Tibial nerve (tissue), 4 donors: ENCODE measurements at regions not wholly inside any gene's neighbourhood (a gene's known extent, or its start where the extent isn't known, plus 50 kb on each side); places are given as distances from the start of the nearest gene placed in this dataset.

ENCODE experiments used
- DNase-seq, 2 donors: peaks; one replicate each; pipeline ENCODE4 v3.0.0-alpha.2; 2019; ENCODE audit warnings: low spot score in 2 of 2
- H3K27ac ChIP-seq, 4 donors: fragments of 200-600 bp; sonication (generic) in 3 of 4; one replicate each; pipeline ENCODE4 v1.5.1; 2017 to 2019; ENCODE audit warnings: mild to moderate bottlenecking in 1 of 4
- H3K27me3 ChIP-seq, 2 donors: fragments of 200-600 bp; sonication (generic) in 1 of 2; one replicate each; pipeline versions ENCODE4 v1.5.1 to v1.6.0; 2017 to 2019
- H3K36me3 ChIP-seq, 3 donors: fragments of 200-600 bp; sonication (generic); one replicate each; pipeline ENCODE4 v1.5.1; 2018 to 2019
- H3K4me1 ChIP-seq, 4 donors: fragments of 200-600 bp; sonication (generic) in 3 of 4; one replicate each; pipeline ENCODE4 v1.5.1; 2017 to 2019
- H3K4me3 ChIP-seq, 4 donors: fragments of 200-600 bp; sonication (generic) in 3 of 4; one replicate each; pipeline ENCODE4 v1.5.1; 2017 to 2019; ENCODE audit warnings: mild to moderate bottlenecking in 1 of 4, moderate library complexity in 1 of 4
- H3K9me3 ChIP-seq, 4 donors: fragments of 200-600 bp; sonication (generic) in 3 of 4; one replicate each; pipeline ENCODE4 v1.5.1; 2017 to 2019
- EP300 ChIP-seq, 2 donors: sonication (generic); formaldehyde crosslinking; IDR thresholded peaks; one replicate each; pipeline ENCODE4 v1.6.1; 2017; ENCODE audit warnings: antibody characterized with exemption in 2 of 2, mild to moderate bottlenecking in 1 of 2
- POLR2A ChIP-seq, 2 donors: fragments of 450-650 bp; IDR thresholded peaks; one replicate each; pipeline ENCODE4 v1.6.1; 2017; ENCODE audit warnings: antibody characterized with exemption in 2 of 2, mild to moderate bottlenecking in 2 of 2, moderate library complexity in 2 of 2
- WGBS, 2 donors: methylation state at CpG; one replicate each; pipeline ENCODE4 v1.1.5; 2018; 5-methylcytosine and 5-hydroxymethylcytosine counted together
- TF ChIP-seq, protein P1 (sequence below), 5 experiments: fragments of 200-600 bp in 3 of 5; fragments of 450-650 bp in 2 of 5; sonication (generic) in 3 of 5; IDR thresholded peaks; one replicate each; pipeline ENCODE4 v1.5.1; 2016 to 2019; ENCODE audit warnings: antibody characterized with exemption in 5 of 5, mild to moderate bottlenecking in 3 of 5, moderate library complexity in 2 of 5

DNA sequence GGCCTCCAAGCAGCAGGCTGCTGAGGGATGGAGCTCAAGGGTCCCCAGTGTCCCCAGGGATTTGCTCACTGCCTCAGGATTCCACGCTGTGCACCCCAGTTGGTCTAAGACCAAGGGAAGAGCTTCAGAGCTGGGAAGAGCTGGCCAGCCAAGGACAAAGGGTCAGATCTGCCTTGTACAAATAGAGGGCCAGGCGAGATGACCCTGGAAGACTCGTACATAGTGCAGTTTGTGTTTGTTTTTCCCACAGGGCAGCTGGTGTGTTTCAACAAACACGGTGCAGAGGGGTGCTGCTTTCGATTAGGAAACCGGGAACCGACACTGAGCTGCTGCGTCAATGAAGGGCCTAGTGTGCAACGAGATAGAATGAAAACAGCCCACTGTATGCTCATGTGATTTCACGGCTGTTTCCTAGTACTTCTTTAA is 56.1 kb upstream of the TRPM1 start:
- H3K4me3 ChIP-seq, result no peak overlapping the region
- DNase-seq, result no peak
- TF ChIP-seq POLR2A (IDR thresholded peaks at IDR 0.05) (no peak), EP300 (IDR thresholded peaks at IDR 0.05) (no peak)
- TF ChIP-seq, protein P1, sequence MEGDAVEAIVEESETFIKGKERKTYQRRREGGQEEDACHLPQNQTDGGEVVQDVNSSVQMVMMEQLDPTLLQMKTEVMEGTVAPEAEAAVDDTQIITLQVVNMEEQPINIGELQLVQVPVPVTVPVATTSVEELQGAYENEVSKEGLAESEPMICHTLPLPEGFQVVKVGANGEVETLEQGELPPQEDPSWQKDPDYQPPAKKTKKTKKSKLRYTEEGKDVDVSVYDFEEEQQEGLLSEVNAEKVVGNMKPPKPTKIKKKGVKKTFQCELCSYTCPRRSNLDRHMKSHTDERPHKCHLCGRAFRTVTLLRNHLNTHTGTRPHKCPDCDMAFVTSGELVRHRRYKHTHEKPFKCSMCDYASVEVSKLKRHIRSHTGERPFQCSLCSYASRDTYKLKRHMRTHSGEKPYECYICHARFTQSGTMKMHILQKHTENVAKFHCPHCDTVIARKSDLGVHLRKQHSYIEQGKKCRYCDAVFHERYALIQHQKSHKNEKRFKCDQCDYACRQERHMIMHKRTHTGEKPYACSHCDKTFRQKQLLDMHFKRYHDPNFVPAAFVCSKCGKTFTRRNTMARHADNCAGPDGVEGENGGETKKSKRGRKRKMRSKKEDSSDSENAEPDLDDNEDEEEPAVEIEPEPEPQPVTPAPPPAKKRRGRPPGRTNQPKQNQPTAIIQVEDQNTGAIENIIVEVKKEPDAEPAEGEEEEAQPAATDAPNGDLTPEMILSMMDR (IDR thresholded peaks at IDR 0.05), result no peak
- no peaks in the 10 kb centered on the region for H3K36me3 ChIP-seq
- no peaks in the 10 kb centered on the region for H3K27me3 ChIP-seq
- 49 to 57% methylated on average over 10 of the region's 10 CpGs for WGBS, 2 donors
- no peaks in the 10 kb centered on the region for H3K9me3 ChIP-seq
- H3K27ac ChIP-seq, result no peak overlapping the region
- no peaks in the 10 kb centered on the region for H3K4me1 ChIP-seq

DNA sequence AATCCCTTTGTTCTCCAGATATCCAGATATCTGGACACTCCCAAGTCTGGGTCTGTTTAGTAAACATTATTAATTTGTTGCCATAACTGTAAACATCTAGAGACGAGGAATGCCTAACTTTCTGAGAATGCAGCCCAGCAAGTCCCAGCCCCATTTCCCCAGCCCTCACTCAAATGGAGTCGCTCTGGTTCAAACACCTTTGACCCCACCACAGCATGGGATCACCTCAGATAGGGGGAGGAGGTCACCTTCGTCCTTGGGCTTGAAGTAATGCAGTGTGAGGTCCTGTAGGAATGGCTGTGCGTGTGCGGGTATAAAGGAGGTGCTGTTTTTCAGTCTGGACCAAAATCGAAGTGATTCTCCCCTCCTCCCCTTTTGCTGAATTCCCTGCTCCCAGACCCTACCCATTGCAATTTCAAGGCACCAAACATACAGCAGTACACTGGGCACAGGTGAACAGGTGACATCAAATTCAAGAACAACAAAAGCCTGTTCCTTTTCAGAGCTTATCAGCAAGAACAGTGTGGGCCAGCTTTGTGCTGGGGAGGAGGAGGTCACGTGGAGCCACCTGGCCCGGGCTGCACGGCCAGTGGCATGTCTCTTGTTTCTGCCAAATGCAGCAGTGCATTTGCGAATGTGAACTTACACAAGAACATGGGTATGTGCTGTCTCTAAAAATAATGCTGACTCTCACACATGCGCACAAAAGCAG is 57.5 kb upstream of the TRPM1 start:
- WGBS, 2 donors, result 47 to 58% methylated on average over 9 to 11 of the region's 11 CpGs
- H3K9me3 ChIP-seq, result no peaks in the 10 kb centered on the region

DNA sequence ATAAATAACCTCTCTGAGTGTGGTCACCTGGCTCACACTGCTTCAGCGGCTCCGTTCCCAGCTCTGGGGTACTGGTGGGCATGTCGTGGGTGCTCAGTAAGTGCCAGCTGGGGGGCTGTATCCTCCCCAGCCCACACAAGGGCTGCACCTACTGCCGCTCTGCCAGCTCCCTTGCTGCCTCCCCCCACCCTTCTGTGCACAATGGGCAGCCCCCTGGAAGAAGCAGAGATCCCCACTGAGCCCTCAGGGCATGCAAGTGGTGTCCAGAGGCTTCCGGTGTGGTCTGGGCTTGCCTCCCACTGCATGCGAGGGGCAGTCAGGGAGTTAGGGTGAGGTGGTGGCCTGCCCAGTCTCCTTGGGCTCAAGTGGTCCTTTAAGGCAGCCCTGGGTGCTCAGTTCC is 58.3 kb upstream of the TRPM1 start:
- TF ChIP-seq EP300 (IDR thresholded peaks at IDR 0.05), result no peak
- H3K27ac ChIP-seq, result no peak overlapping the region
- H3K4me3 ChIP-seq, result no peak overlapping the region
- 77 to 80% methylated on average over 1 to 6 of the region's 6 CpGs for WGBS, 2 donors
- H3K9me3 ChIP-seq, result no peaks in the 10 kb centered on the region
- no peaks in the 10 kb centered on the region for H3K27me3 ChIP-seq
- H3K36me3 ChIP-seq, result no peaks in the 10 kb centered on the region
- DNase-seq, result no peak
- no peaks in the 10 kb centered on the region for H3K4me1 ChIP-seq

More for the DNA sequence above, 57.5 kb upstream of the TRPM1 start:
- H3K36me3 ChIP-seq, result no peaks in the 10 kb centered on the region
- TF ChIP-seq POLR2A (IDR thresholded peaks at IDR 0.05), result no peak
- TF ChIP-seq, protein P1 (IDR thresholded peaks at IDR 0.05), result no peak
- TF ChIP-seq EP300 (IDR thresholded peaks at IDR 0.05), result no peak
- H3K4me1 ChIP-seq, result no peaks in the 10 kb centered on the region
- no peak for DNase-seq
- H3K27ac ChIP-seq, result no peak overlapping the region
- H3K4me3 ChIP-seq, result no peak overlapping the region
- H3K27me3 ChIP-seq, result no peaks in the 10 kb centered on the region

DNA sequence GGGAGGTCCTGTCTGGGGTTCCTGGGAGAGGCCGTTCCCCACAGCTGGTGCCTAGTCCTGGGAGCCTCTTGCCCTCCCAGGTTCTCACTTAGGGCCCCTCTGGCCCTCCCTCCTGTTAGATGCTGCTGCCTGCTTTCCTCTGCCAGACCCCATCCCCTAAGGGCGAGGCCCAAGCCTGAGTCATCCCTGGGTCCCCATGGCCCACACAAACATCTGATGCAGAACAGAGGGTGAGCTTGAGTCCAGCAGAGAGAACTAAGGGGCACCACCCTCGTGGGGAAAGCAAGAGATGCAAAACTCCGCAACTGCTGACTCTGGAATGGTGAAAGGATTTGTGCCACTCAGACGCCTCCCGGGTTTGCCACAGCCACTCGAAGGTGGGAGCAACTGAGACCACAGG is 58.8 kb upstream of the TRPM1 start:
- Histone ChIP-seq H3K4me3 (no peak overlapping the region), H3K36me3 (no peaks in the 10 kb centered on the region), H3K4me1 (no peaks in the 10 kb centered on the region), H3K27me3 (no peaks in the 10 kb centered on the region), H3K27ac (no peak overlapping the region), H3K9me3 (no peaks in the 10 kb centered on the region)
- TF ChIP-seq, protein P1 (IDR thresholded peaks at IDR 0.05), result no peak
- TF ChIP-seq EP300 (IDR thresholded peaks at IDR 0.05) (no peak), POLR2A (IDR thresholded peaks at IDR 0.05) (no peak)
- no peak for DNase-seq
- 85 to 88% methylated on average over 7 of the region's 7 CpGs for WGBS, 2 donors

DNA sequence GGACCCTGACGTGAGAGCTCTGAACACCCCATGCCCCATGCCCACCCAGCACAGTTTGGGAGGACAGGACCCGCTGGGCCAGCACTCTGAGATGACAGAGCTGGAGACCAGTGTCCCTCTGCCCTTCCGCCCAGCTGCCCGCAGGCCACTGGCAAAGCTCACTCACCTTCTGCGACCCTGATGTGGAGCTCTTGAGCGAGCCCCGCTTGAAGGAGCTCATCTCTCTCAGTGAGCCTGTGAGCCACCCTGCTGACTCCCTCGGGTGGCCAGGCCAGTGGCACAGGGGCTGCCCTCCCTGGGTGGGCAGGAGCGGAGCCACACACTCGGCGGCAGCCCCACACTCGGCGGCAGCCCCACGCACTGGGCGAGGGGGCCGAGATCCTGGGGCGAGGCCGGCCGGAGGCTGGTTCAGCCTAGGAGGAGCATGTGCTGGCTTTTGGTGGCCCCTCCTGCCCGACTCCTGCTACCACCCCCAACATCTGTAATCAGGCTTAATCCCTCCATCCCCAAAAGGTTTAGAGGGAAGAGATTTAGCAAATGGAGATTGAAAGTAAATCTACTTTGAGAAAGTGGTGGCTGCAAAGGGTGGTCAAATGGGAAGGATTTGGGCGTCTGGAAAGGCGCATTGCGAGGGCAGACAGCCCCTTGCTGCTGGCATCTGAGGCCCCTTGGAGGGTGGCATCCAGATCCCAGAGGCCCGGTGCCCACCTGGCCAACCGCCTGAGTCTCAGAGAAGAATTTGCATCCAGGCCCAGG is 59.4 kb upstream of the TRPM1 start:
- WGBS, 2 donors, result 91% methylated on average over 19 to 21 of the region's 25 CpGs
- no peak for DNase-seq

More for the DNA sequence above, 59.4 kb upstream of the TRPM1 start:
- Histone ChIP-seq H3K36me3 (no peaks in the 10 kb centered on the region), H3K4me3 (no peak overlapping the region), H3K4me1 (no peaks in the 10 kb centered on the region), H3K27me3 (no peaks in the 10 kb centered on the region), H3K27ac (no peak overlapping the region), H3K9me3 (no peaks in the 10 kb centered on the region)
- TF ChIP-seq EP300 (IDR thresholded peaks at IDR 0.05) (no peak), POLR2A (IDR thresholded peaks at IDR 0.05) (no peak)
- TF ChIP-seq, protein P1 (IDR thresholded peaks at IDR 0.05), result no peak
